GM18858 (cell line): ENCODE measurements at regions not wholly inside any gene's neighbourhood (a gene's known extent, or its start where the extent isn't known, plus 50 kb on each side); places are given as distances from the start of the nearest gene placed in this dataset.
"Not testable (repeated sequence)": the region's sequence is repeated elsewhere in the genome, so short reads cannot be mapped to it uniquely, and the experiment has no call there.

ENCODE experiments used
- ATAC-seq: cut with Tn5 transposase; IDR thresholded peaks from one replicate; pipeline ENCODE4 v1.9.1; 2021; ENCODE audit not compliant: unreplicated experiment

DNA sequence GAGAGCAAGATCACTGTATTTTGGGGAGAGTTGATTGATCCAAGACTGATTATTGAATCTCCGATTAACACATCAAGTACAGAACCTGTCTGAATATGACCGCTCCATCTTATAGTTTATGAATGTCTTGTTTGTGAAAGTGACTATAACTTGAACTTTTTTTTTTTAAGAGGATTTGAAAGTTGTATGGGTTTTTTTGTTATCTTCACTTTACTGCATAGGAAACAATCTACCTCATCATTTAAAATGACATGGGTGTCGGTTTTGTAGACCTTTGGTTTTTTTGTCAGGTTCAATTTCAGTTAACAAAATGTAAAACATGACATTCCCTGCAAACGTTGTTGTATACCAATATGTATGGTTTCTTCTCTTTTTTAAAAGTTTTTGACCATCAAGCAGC, 103.0 kb upstream of the NUDT6 start:
- no peak for ATAC-seq

DNA sequence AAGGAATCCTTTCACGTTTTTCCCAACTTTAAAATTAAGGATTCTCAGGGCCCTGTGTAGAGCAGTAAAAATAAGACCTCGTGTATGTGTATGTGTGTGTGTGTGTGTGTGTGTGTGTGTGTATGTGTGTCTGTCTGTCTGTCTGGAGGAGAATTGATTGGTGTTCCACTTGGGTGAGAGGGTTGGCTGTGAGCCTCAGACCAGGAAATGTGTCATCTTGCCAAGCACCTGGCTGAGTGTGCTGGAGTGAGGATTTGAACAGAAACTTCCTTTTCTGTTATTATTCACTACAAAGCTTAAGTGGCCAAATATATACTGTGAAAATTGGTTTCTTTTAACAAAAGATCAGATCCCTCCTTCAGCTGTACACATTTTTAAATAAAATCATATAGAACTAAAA, 103.6 kb upstream of the NUDT6 start:
- not testable (repeated sequence) for ATAC-seq

DNA sequence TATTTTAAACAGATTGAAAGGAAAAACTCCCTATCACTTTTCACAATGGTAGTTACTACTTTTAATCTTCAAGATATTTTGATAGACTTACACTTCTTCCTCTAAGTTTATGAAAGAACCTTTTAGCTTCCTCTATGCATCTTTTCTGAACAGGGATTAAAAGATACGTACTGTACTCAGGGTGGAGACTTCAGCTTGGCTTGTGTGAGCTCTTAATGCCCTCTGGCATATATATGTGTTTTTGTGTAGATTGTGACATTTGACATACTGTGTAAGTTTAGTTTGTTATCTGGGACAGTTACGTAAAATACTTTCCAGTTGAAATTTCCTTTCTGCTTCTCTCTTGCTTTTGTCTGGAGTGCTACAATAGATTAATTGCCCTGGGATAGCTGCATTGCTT, 109.3 kb upstream of the NUDT6 start:
- ATAC-seq: no peak

DNA sequence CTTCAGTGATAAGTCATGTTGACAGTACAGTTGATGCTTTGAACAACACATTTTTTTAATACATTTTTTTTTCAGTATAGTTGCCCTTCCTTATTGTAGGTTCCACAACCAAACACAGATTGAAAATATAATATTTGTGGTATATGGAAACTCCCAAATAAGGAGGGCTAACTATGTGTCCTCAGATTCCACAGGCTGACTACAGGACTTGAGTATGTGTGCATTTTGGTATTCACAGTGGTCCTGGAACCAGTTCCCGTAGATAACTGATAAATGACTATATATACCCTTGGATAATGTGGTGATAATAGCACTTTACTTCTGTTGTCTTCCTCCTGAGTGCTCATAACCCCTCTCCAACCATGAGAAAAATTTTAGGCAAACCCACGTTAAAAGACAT, 111.6 kb upstream of the NUDT6 start:
- ATAC-seq: no peak

DNA sequence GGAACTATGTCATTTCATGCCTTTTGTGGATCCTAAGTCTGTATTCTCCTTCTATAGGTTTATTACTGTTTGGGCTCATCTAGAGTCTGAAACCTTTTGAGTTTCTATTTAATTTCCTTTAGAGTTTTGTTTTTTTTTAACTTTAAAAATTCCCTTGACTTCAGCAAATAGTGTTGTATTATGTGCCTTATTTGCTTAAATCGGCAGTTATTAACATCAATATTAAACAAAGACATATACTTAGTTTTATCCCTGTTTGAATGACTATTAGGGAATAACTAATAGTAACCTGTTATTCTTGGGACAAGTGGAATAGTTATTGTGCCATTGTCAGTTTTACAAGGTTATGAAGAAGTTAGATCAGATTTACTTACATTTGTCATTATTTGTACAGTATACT, 112.8 kb upstream of the NUDT6 start:
- ATAC-seq: no peak

DNA sequence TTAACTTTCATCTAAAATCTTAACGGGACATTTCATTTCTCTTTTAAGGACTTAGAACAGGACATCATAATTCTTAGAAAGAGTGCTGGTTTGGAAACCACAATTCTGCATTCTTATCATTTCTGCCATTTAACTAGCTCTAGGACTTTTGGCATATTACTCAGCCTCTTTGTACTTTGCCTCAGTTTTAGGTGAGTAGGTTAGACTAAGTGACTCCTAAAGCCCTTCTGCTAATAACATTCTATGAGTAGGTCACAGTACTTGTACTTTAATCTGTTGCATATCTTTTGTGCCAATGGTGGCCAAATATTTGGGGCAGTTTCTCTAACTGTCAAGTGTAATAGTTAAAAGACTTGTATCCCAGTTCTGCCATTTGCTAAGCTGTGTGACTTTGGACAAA, 115.4 kb upstream of the NUDT6 start:
- ATAC-seq: no peak

DNA sequence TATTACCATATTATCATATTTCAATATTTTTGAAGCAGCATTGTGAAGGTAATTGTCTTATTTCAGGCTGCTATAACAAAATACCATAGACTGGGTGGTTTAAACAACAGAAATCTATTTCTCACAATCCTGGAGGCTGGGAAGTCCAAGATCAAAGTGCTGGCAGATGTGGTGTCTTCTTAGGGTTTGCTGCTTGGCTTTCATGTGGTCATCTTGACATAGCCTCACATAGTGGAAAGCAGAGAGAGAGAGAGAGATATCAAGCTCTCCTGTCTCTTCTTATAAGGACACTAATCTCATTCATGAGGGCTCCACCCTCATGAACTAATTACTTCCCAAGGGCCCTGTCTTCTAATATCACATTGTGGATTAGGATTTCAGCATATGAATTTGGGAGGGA, 119.7 kb upstream of the NUDT6 start:
- ATAC-seq: no peak

DNA sequence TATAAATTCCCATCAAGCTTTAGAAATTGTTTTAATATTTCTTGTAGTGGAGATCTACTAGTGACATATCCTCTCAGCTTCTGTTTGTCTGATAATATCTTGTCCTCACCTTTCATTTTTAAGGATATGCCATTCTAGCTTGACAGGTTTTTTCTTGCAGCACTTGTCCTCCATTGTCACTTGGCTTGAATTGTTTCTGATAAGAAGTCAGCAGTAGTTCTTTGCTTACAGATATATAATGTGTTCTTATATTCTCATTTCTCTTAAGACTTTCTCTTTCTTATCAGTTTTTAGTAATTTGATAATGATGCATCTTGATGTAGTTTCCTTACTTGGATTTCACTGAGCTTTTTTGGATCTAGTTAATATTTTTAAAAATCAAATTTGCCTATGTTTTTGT, 120.6 kb upstream of the NUDT6 start:
- no peak for ATAC-seq

DNA sequence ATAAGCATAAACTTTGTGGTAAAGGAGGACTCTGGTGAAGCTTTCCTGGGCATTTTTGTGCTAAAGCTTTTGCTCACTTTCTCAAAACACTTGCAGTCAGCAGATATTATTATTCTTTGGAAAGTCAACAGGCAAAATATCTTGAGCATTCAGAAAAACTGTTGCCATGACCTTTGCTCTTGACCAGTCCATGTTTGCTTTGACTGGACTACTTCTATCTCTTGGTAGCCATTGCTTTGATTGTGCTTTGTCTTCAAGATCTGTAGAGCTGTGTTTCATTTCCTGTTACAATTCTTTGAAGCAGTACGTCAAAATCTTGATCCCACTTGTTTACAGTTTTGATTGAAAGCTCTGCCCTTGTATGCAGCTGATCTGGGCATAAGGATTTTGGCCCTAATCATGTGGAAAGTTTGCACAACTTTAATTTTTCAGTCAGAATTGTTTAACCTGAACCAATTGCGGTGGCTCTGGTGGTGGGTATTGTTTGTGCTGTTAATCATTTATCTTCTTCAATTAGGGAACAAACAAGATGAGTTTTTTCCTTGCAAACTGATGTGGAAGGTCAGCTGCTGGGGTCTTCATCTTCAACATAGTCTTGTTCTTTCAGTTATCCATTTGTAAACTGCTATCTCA, 121.5 kb upstream of the NUDT6 start:
- no peak for ATAC-seq

DNA sequence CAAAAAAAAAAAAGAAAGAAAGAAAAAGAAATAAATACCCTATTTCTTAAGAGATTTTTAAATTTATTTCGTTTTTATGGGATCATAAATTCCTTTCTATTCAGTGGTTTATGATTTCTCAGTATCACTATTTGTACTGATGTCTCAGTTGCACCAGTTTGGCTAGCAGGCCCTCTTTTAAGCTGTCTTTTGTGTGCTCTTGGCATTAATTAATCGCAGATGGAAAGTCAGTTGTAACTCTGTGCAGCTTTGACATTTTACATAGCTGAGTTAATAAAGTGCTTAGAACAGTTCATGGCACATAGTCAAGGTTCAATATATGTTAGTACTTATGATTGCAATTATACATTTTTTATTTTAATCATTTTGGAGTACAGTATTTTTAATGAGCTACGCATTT, 123.7 kb upstream of the NUDT6 start:
- ATAC-seq: no peak

DNA sequence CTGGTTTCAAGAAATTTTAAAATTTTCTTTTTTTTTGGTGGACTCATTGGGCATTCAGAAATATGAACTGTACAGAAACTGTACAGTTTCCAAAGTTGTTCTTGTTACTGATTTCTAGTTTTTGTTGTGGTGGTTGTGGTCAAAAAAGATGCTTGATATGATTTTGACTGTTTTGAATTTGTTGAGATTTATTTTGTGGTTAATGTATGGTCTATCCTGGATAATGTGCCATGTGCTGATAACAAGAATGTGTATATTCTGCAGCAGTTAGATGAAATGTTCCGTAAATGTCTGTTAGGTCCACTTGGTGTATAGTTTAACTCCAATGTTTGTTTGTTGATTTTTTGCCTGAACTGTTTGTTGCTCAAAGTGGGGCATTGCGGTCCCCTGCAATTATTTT, 127.6 kb upstream of the NUDT6 start:
- ATAC-seq: no peak

DNA sequence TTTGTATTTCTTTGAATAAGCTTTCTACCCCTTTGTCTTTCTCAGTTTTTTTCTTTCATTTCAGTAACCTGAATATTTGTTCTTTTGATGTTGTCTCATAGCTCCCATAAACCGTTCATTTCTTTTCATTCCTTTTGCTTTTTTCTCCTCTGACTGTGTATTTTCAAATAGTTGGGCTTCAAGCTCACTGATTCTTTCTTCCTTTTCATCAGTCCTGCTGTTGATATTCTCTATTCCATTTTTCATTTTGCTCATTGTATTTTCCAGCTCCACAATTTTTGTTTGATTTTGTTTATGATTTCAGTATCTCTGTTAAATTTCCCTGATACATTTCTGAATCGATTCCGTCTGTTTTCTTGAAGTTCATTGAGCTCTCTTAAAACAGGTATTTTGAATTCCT, 129.6 kb upstream of the NUDT6 start:
- ATAC-seq: no peak

DNA sequence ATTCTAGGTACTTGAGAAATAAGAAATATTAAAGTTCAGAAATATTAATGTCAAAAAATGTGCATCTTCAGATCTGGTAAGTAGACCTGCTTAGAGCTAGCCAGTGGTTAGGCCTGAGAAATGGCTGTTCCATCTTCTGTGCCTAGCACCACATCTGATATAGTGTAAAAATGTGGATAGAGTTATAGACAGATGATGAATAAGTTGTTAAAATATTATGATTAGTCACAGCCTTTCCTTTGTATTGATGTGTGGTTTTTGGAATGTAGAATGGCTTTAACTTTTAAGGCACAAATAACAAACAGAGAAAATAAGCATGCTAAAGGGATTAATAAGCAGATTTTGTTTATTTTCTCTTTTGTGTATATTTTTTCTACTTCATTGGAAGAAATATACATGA, 133.5 kb upstream of the NUDT6 start:
- ATAC-seq: no peak

DNA sequence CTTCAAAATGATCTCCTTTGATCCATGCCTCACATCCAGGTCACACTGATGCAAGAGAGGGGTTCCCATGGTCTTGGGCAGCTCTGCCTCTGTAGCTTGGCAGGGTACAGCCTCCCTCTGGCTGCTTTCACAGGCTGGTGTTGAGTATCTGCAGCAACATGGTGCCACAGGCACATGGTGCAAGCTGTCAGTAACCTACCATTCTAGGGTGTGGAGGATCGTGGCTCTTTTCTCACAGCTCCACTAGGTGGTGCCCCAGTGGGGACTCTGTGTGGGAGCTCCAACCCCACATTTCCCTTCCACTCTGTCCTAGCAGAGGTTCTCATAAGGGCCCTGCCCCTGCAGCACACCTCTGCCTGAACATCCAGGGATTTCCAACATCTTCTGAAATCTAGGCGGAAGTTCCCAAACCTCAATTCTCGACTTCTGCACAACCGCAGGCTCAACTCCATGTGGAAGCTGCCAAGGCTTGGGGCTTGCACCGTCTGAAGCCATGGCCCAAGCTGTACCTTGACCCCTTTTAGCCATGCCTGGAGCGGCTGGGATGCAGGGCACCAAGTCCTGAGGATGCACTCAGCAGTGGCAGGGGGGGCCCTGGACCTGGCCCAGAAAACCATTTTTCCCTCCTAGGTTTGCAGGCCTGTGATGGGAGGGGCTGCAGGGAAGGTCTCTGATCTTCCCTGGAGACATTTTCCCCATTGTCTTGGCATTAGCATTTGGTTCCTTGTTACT, 137.8 kb upstream of the NUDT6 start:
- ATAC-seq: no peak

DNA sequence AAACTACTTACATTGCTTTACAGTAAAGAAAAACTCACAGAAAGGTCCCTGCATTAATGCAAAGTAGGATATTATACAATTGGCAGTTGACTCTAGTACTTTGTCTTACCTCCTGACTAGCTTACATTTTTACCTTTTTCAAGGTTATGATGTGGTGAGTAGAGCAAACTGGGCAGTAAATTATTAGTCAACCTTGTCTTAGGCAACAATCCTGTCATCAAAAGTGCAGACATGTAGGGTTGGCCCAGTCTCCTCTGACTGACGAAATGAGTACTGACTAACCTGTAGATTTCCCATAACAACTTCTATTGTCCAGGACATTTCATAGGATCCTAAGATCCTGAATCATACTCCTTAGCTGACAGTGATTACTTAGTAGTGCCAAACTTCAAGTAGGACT, 142.0 kb upstream of the NUDT6 start:
- ATAC-seq: no peak

DNA sequence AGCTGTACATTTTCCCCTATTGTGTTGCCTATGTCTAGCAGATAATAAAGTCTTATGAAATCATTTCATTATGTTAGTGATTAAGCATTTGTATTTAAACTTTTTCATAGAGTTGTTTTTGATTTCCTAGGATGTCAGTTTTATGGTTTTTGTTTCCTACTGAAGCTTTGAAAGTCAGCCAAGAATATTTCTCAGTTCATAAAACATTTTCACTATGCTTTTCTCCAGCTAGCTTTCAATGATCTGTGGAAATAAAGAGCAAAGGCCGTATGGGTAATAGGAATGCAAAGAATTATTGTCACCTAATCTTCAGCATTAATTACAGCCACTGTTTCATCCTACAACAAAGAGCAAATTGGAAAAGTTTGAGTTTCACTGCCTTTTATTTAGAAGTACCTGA, 145.7 kb upstream of the NUDT6 start:
- ATAC-seq: no peak

DNA sequence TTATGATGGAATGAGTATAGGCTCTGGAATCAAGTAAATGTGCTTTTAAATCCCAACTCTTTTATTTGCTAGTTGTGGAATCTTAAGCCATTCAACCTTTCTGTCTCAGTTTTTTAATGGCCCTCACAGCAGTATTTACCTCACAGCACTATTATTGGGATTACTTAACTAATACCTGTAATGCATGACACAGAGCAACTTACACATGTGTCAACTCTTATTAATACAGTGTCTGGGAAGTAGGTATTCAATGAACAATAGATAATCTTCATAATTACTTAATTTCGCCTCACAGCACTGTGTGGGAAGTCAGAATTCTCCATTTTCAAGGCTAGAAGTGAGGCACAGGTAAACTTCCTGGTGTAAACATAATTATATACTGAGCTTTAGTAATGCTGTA, 149.7 kb upstream of the NUDT6 start:
- no peak for ATAC-seq

DNA sequence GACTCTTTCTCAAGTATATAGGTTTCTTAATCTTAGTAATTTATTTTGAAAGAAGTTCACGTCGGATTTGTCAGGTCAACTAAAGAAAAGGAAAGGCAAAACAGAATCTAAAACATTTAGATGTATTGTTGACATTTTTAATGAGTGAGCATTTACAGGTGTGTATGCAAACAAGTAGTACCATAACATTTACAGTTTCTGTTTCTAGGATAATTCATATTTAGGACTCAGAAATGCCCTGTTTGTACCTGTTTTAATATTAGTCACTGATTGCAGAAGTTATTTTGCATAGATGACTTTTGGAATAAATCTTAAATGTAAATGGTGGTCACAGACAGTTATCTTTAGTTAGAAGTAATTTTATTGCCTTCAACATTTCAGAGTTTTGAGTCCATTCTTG, 151.3 kb upstream of the NUDT6 start:
- no peak for ATAC-seq

DNA sequence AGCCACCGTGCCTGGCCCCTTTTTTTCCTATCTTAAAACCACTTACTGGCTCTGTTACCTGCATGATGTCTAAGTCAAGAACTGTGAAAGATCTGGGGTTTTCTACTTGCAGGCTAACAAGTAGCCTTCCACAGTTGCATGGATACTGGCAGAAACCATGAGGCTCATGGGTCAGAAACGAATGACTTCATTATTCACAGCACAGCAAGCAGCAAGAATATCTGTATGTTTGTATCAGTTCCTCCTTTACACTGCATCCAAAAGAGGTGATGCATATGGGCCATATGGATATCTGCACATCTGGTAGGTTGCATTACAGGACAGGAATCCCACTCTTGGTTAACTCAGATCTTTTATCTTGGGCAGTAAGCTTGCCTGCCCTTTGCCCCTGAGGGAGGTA, 154.9 kb upstream of the NUDT6 start:
- no peak for ATAC-seq

DNA sequence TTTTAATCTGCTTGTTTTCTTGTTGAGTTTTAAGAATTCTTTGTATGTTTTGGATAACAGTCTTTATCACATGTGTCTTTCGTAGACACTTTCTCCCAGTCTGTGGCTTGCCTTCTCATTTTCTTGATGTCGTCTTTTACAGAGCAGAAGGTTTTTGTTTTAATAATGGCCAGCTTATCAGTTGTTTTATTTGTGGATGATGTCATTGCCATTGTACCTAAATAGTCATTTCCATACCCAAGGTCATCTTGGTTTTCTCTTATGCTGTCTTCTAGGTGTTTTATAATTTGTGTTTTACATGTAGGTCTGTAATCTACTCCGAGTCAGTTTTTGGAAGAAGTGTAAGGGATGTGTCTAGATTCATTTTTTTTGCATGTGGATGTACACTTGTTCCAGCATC, 159.6 kb upstream of the NUDT6 start:
- ATAC-seq: no peak

DNA sequence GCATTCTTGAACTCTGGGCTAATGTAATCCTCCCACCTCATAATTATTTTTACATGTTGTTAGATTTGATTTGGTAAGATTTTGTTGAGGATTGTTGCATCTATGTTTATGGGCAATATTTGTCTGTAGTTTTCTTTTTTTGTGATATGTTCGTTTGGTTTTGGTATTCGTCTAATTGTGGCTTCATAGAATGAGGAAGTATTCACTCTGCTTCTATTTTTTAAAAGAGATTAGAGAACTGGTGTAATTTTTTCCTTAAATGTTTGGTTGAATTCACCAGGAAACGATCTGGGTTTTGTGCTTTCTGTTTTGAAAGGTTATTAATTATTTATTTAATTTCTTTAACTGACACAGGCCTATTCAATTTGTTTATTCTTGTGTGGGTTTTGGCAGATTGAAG, 161.2 kb upstream of the NUDT6 start:
- no peak for ATAC-seq

DNA sequence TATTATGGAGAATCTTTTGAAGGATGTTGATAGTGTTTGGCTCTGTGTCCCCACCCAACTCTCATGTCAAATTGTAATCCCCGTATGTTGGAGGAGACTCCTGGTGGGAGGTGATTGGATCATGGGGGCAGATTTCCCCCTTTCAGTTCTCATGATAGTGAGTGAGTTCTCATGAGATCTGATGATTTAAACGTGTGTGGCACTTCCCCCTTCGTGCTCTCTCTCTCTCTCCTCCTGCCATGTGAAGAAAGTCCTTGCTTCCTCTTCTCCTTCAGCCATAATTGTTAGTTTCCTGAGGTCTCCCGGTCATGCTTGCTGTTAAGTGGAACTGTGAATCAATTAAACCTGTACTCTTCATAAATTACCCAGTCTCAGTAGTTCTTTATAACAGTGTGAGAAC, 166.1 kb upstream of the NUDT6 start:
- no peak for ATAC-seq

DNA sequence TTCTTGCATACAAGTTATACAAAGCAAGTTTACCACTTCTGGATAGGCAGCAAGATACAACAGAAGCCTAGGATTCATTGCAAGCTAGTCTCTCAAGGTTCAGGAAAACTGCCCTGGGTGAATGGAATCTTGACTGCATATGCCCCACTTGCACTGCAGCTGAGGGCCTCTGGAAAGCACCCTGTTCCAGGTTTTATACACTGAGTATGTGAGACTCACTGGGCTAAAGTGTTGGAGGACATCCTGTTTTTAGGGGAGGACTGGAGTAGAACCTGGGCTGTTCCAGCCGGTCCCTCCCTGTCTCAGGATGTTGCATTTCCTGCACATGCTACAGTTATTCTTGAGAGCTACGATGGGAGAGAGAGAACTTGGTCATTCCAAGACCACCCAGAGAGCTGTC, 168.5 kb upstream of the NUDT6 start:
- no peak for ATAC-seq
